Skeletal muscle satellite cell (primary cell): ENCODE measurements at regions not wholly inside any gene's neighbourhood (a gene's known extent, or its start where the extent isn't known, plus 50 kb on each side); places are given as distances from the start of the nearest gene placed in this dataset.

Source experiments
- H3K27me3 ChIP-seq: 2 replicates; pipeline ENCODE4 v1.7.0; 2013; ENCODE audit warnings: low read length; ENCODE audit not compliant: control insufficient read depth, insufficient read depth
- H3K36me3 ChIP-seq: 2 replicates; pipeline ENCODE4 v1.7.0; 2013; ENCODE audit warnings: mild to moderate bottlenecking, control low read depth, low read length; ENCODE audit not compliant: insufficient read depth
- H3K4me1 ChIP-seq: 2 replicates; pipeline ENCODE4 v1.7.0; 2013; ENCODE audit warnings: low read length; ENCODE audit not compliant: control insufficient read depth, insufficient read depth
- H3K4me2 ChIP-seq: 2 replicates; pipeline ENCODE4 v1.7.0; 2013; ENCODE audit warnings: mild to moderate bottlenecking, low read length
- H3K4me3 ChIP-seq: 2 replicates; pipeline ENCODE4 v1.7.0; 2013; ENCODE audit warnings: low read length
- H3K9ac ChIP-seq: 2 replicates; pipeline ENCODE4 v1.7.0; 2013; ENCODE audit warnings: mild to moderate bottlenecking, low read depth, low read length, moderate library complexity
- H3K9me3 ChIP-seq: replicated peaks from 2 replicates; pipeline ENCODE4 v1.7.0; 2013; ENCODE audit warnings: mild to moderate bottlenecking, control low read depth, low read length

DNA sequence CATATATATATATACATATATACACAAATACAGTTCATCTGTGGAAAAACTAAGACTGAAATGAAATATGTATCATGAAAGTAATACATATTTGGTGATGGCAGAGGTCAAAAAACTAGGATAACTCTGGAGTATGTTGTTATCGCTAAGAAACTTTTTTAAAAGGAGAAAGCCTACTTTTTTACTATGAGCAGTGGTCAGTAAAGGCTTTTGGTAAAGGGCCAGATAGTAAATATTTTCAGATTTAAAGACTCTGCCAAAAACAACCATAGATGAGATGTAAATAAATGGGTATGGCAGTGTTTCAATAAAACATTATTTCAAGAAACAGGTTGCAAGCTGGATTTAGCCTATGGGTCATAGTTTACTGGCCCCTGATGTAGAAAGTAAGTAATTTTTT is 93.8 kb upstream of the TGFBR2 start:
- Histone ChIP-seq H3K36me3 (no peaks in the 10 kb centered on the region), H3K4me3 (no peak overlapping the region), H3K4me1 (peaks cover 43% of the 10 kb centered on the region), H3K4me2 (peak overlapping the region; percentile 52), H3K9me3 (no peaks in the 10 kb centered on the region), H3K27me3 (no peaks in the 10 kb centered on the region), H3K9ac (peak overlapping the region; percentile 81)

DNA sequence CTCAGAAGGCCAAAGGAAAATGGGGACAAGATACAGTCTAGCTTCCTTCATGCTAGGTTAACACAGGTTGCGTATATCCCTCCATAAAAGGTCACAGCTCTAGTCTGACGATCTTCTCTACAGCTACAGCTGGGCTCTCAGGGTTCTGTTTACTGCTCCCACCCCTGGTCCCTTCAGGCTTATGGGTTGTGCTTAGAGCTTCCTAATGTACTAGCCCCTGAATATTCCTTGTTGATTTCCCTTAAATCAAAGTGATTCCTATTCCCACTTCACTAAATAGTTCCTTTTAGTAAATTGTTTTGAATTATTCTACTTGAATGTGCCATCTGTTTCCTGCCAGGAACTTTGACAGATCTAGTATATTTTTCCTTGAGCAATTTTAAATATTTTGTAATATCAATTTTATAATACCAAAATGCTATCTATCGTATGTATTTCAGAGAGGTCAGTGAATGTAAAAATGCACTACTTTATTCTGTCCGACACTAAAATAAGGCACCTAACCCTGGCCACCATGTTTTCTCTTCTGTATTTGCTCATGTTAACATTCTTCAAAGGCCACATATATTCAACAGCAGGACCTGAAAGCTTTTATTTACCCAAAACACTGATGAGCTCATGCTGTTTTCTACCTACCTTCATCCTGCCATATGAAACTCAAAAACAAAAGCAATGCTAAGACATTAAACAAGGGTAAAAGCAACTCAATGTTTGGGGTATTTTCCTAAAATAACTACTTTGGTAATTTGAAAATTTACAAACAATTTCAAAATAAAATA is 92.8 kb upstream of the TGFBR2 start:
- Histone ChIP-seq H3K9ac (no peak overlapping the region), H3K36me3 (no peaks in the 10 kb centered on the region), H3K4me3 (no peak overlapping the region), H3K4me2 (no peak overlapping the region), H3K27me3 (no peaks in the 10 kb centered on the region), H3K4me1 (peaks cover 50% of the 10 kb centered on the region), H3K9me3 (no peaks in the 10 kb centered on the region)

DNA sequence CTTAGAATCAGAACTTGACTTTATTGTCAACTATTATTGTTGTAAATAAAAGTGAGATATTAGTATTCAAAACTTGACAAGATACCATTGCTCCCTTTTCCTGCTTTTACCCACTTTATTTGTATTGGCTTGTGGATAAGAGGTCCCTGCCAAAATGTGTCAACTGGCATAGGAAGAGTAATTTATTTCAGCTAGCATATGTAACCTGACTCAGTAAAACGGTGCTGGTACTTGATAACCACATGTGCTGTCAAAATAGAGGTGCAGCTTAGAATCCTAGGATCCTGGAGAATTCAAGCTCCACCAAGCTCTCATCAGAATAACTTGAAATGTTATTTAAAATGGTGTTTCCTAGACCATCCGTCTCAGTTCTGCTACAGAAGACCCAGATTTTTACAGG is 90.2 kb upstream of the TGFBR2 start:
- H3K36me3 ChIP-seq: no peaks in the 10 kb centered on the region
- no peaks in the 10 kb centered on the region for H3K27me3 ChIP-seq
- no peak overlapping the region for H3K4me2 ChIP-seq
- H3K4me1 ChIP-seq: peaks cover 46% of the 10 kb centered on the region
- H3K9ac ChIP-seq: no peak overlapping the region
- no peak overlapping the region for H3K4me3 ChIP-seq
- H3K9me3 ChIP-seq: no peaks in the 10 kb centered on the region

- Histone ChIP-seq H3K4me3 (no peak overlapping the region), H3K27me3 (no peaks in the 10 kb centered on the region), H3K4me1 (peaks cover 28% of the 10 kb centered on the region), H3K36me3 (no peaks in the 10 kb centered on the region), H3K4me2 (no peak overlapping the region), H3K9ac (no peak overlapping the region), H3K9me3 (no peaks in the 10 kb centered on the region)
Observed at GRCh38 chr3:30518181-30518864, 88.1 kb upstream of the TGFBR2 start.

GRCh38 chr3:30518872-30519271 is 87.5 kb upstream of the TGFBR2 start:
- Histone ChIP-seq H3K4me3 (no peak overlapping the region), H3K9ac (no peak overlapping the region), H3K36me3 (no peaks in the 10 kb centered on the region), H3K4me2 (no peak overlapping the region), H3K9me3 (no peaks in the 10 kb centered on the region), H3K27me3 (no peaks in the 10 kb centered on the region), H3K4me1 (peaks cover 23% of the 10 kb centered on the region)

GRCh38 chr3:30520699-30521098 is 85.7 kb upstream of the TGFBR2 start:
- no peaks in the 10 kb centered on the region for H3K9me3 ChIP-seq
- H3K4me2 ChIP-seq: no peak overlapping the region
- H3K9ac ChIP-seq: no peak overlapping the region
- H3K4me1 ChIP-seq: peaks cover 23% of the 10 kb centered on the region
- H3K27me3 ChIP-seq: no peaks in the 10 kb centered on the region
- H3K36me3 ChIP-seq: no peaks in the 10 kb centered on the region
- no peak overlapping the region for H3K4me3 ChIP-seq

DNA sequence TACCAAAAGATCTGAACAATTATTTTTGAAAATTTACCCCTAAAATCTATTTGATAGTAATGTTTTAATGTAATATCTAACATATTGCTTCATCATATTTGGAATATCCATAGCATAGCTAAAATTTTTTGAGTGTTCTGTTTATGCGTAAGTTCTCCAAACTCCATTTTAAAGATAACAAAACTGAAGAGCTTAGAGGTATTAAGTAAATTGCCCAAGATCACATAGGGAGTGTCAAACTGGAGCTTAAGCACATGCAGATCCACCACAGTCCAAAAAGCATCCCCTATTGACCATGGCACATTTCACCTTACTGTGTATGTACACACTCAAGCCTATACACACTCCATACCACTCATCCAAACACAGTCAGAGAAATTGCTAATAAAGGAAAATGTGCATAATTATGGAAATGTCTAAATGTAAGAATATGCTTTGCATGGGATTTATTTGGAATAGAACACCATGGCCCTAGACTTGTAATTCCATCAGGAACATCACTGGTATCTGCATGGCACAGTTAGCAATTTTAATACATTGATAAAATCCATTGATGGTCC is 85.2 kb upstream of the TGFBR2 start:
- no peak overlapping the region for H3K9ac ChIP-seq

GRCh38 chr3:30522476-30522875 is 83.9 kb upstream of the TGFBR2 start:
- Histone ChIP-seq H3K4me1 (peaks cover 15% of the 10 kb centered on the region), H3K4me3 (no peak overlapping the region), H3K9ac (no peak overlapping the region), H3K27me3 (no peaks in the 10 kb centered on the region), H3K4me2 (no peak overlapping the region), H3K9me3 (no peaks in the 10 kb centered on the region), H3K36me3 (no peaks in the 10 kb centered on the region)

More for the DNA sequence above, 85.2 kb upstream of the TGFBR2 start:
- Histone ChIP-seq H3K27me3 (no peaks in the 10 kb centered on the region), H3K4me1 (peaks cover 18% of the 10 kb centered on the region), H3K4me2 (no peak overlapping the region), H3K4me3 (no peak overlapping the region), H3K9me3 (no peaks in the 10 kb centered on the region), H3K36me3 (no peaks in the 10 kb centered on the region)

DNA sequence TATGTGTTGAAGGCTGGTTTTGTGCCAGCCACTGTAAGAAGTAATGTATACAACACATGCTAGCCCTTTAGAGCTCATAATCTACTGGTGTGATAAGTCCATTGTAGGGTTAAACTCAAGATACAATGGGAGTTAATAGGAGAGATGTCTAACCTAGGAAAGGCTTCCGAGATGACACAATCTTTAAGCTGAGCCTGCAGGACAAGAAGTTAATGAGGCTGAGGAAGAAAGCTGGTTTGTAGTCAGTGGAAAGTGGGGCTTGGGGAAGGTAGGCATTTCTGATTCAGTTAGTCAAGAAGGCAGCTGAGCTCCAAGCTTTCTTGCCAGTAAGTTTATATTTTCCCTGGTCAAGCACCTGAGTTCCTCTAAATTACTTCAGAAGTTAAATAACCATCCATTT is 83.0 kb upstream of the TGFBR2 start:
- no peaks in the 10 kb centered on the region for H3K27me3 ChIP-seq
- H3K36me3 ChIP-seq: no peaks in the 10 kb centered on the region
- H3K4me3 ChIP-seq: no peak overlapping the region
- H3K9ac ChIP-seq: no peak overlapping the region
- H3K4me1 ChIP-seq: peaks cover 10% of the 10 kb centered on the region
- H3K4me2 ChIP-seq: no peak overlapping the region
- H3K9me3 ChIP-seq: no peaks in the 10 kb centered on the region

DNA sequence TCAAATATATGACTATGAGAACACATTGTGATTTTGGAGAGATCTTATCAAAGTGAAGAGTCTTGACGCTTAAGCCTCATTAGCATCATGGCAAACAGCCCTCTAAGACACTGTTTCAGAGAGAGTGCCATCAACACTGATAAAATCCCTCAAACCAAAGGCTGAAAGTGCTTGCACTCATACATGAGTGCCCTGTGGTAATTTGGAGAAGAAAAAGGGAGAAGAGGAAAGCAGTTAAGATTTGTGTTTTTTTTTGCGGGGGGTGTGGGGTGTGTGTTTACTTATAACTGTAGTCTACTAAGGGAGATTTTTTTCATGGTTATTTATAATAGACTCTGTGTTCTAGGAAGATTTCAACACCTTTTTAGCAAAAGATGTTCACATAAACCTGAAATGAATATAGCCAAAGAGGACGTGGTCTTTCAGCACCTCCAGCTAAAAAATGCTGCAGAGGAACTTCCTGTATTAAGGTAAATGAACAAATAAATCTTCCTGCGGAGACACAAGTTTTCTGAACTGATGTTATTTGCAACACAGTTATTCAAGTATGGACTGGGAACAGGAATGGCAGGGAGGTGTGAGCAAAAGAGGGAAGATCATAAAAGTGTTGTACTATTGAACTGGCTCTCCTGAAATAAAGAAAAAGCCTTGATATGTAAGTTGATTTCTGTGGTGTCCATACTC is 81.9 kb upstream of the TGFBR2 start:
- Histone ChIP-seq H3K9me3 (no peaks in the 10 kb centered on the region), H3K36me3 (no peaks in the 10 kb centered on the region), H3K4me2 (no peak overlapping the region), H3K9ac (no peak overlapping the region), H3K4me1 (peaks cover 3% of the 10 kb centered on the region), H3K27me3 (no peaks in the 10 kb centered on the region), H3K4me3 (no peak overlapping the region)

GRCh38 chr3:30526031-30526430 is 80.4 kb upstream of the TGFBR2 start:
- Histone ChIP-seq H3K9ac (no peak overlapping the region), H3K27me3 (no peaks in the 10 kb centered on the region), H3K4me1 (no peaks in the 10 kb centered on the region), H3K4me2 (no peak overlapping the region), H3K4me3 (no peak overlapping the region), H3K36me3 (no peaks in the 10 kb centered on the region), H3K9me3 (no peaks in the 10 kb centered on the region)
